ENCODE measurements at regions not wholly inside any gene's neighbourhood (a gene's known extent, or its start where the extent isn't known, plus 50 kb on each side); places are given as distances from the start of the nearest gene placed in this dataset.

- H3K9me3 ChIP-seq (ENCODE audit: low read length), result no peaks in the 10 kb centered on the region
- H4K20me1 ChIP-seq (ENCODE audit: insufficient read depth), result no peaks in the 10 kb centered on the region
- no peak overlapping the region for H2AFZ ChIP-seq (ENCODE audit: low read depth, low read length)
- H3K4me3 ChIP-seq (ENCODE audit: low read length), result no peak overlapping the region
- no peak overlapping the region for H3K27ac ChIP-seq (ENCODE audit: low read length)
- no peaks in the 10 kb centered on the region for H3K36me3 ChIP-seq (ENCODE audit: insufficient read depth, low read length)
- H3K9me2 ChIP-seq (ENCODE audit: insufficient read depth, low read length), result no peaks in the 10 kb centered on the region
- TF ChIP-seq MXI1 (conservative IDR thresholded peaks at IDR 0.05; ENCODE audit: poor library complexity, severe bottlenecking) (no peak), REST (IDR thresholded peaks at IDR 0.05; ENCODE audit: borderline replicate concordance) (no peak), RAD21 (conservative IDR thresholded peaks at IDR 0.05) (no peak), EZH2 (IDR thresholded peaks at IDR 0.05; ENCODE audit: borderline replicate concordance, insufficient read depth, low read length, poor library complexity, severe bottlenecking) (no peak), CTCF (IDR thresholded peaks at IDR 0.05; ENCODE audit: poor library complexity, severe bottlenecking) (no peak), TAF1 (IDR thresholded peaks at IDR 0.05; ENCODE audit: low read depth) (no peak), EP300 (conservative IDR thresholded peaks at IDR 0.05; ENCODE audit: poor library complexity, severe bottlenecking) (no peak), SMC3 (conservative IDR thresholded peaks at IDR 0.05; ENCODE audit: poor library complexity) (no peak), POLR2AphosphoS5 (IDR thresholded peaks at IDR 0.05) (no peak)
- no peaks in the 10 kb centered on the region for H3K79me2 ChIP-seq (replicated peaks; ENCODE audit: insufficient read depth, low read length)
- H3K27me3 ChIP-seq (ENCODE audit: insufficient read depth, low read depth, low read length), result no peaks in the 10 kb centered on the region
- no peak overlapping the region for H3K9ac ChIP-seq (ENCODE audit: low read length)
- no peak overlapping the region for H3K4me2 ChIP-seq (ENCODE audit: low read length)
- H3F3A ChIP-seq (ENCODE audit: insufficient read depth, low read length, poor library complexity, severe bottlenecking), result no peaks in the 10 kb centered on the region
These were observed 728.4 kb downstream of the MAT2B start for GRCh38 chr5:164233791-164234190.

- Histone ChIP-seq H4K20me1 (ENCODE audit: insufficient read depth) (no peaks in the 10 kb centered on the region), H3K4me3 (ENCODE audit: low read length) (no peak overlapping the region), H3F3A (ENCODE audit: insufficient read depth, low read length, poor library complexity, severe bottlenecking) (no peaks in the 10 kb centered on the region), H2AFZ (ENCODE audit: low read depth, low read length) (no peak overlapping the region), H3K4me2 (ENCODE audit: low read length) (no peak overlapping the region), H3K27me3 (ENCODE audit: insufficient read depth, low read depth, low read length) (no peaks in the 10 kb centered on the region), H3K9me2 (ENCODE audit: insufficient read depth, low read length) (no peaks in the 10 kb centered on the region), H3K79me2 (replicated peaks; ENCODE audit: insufficient read depth, low read length) (no peaks in the 10 kb centered on the region), H3K27ac (ENCODE audit: low read length) (no peak overlapping the region), H3K9me3 (ENCODE audit: low read length) (no peaks in the 10 kb centered on the region), H3K9ac (ENCODE audit: low read length) (no peak overlapping the region), H3K36me3 (ENCODE audit: insufficient read depth, low read length) (no peaks in the 10 kb centered on the region)
- TF ChIP-seq SMC3 (conservative IDR thresholded peaks at IDR 0.05; ENCODE audit: poor library complexity) (no peak), CTCF (IDR thresholded peaks at IDR 0.05; ENCODE audit: poor library complexity, severe bottlenecking) (no peak), POLR2AphosphoS5 (IDR thresholded peaks at IDR 0.05) (no peak), MXI1 (conservative IDR thresholded peaks at IDR 0.05; ENCODE audit: poor library complexity, severe bottlenecking) (no peak), REST (IDR thresholded peaks at IDR 0.05; ENCODE audit: borderline replicate concordance) (no peak), RAD21 (conservative IDR thresholded peaks at IDR 0.05) (no peak), EP300 (conservative IDR thresholded peaks at IDR 0.05; ENCODE audit: poor library complexity, severe bottlenecking) (no peak), TAF1 (IDR thresholded peaks at IDR 0.05; ENCODE audit: low read depth) (no peak), EZH2 (IDR thresholded peaks at IDR 0.05; ENCODE audit: borderline replicate concordance, insufficient read depth, low read length, poor library complexity, severe bottlenecking) (no peak)
These were observed 728.9 kb downstream of the MAT2B start for GRCh38 chr5:164234321-164234720.
